HL-60 (cell line): ENCODE measurements at regions not wholly inside any gene's neighbourhood (a gene's known extent, or its start where the extent isn't known, plus 50 kb on each side); places are given as distances from the start of the nearest gene placed in this dataset.

Source experiments
- CTCF ChIP-seq: IDR thresholded peaks from one replicate; pipeline ENCODE4 v1.5.1; 2011; ENCODE audit warnings: low read length, control low read depth, inconsistent platforms; ENCODE audit not compliant: insufficient read depth
- GABPA ChIP-seq: IDR thresholded peaks from 2 replicates; pipeline ENCODE4 v1.6.1; 2012; ENCODE audit warnings: low read depth
- POLR2AphosphoS5 ChIP-seq: IDR thresholded peaks from 2 replicates; pipeline ENCODE4 v1.6.1; 2012; ENCODE audit warnings: low read depth
- REST ChIP-seq: IDR thresholded peaks from 2 replicates; pipeline ENCODE4 v1.6.1; 2012; ENCODE audit warnings: low read depth; ENCODE audit not compliant: insufficient replicate concordance
- SPI1 ChIP-seq: IDR thresholded peaks from 2 replicates; pipeline ENCODE4 v1.6.1; 2012; ENCODE audit warnings: low read depth, mild to moderate bottlenecking, borderline replicate concordance

DNA sequence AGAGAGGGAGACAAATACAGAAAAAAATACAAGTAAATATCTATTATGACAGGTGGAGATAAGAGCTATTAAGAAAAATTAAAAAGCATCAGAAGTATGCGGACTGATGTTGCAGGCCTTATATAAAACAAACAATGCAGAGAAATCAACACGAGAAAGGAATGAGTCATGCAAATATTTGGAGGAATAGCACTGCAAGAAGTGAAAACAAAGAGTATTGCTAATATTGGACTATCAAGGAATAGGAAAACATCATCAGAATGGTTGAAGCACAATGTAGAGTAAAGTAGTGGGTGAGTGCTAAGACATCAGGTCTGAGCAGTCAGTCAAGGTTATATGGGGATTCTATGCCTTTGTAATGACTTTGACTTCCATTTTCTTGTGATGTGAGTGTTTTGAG is 657.5 kb upstream of the GJE1 start:
- TF ChIP-seq POLR2AphosphoS5 (no peak), REST (no peak), CTCF (no peak), GABPA (no peak), SPI1 (no peak)
